Aorta (tissue), 5 donors: ENCODE measurements at regions not wholly inside any gene's neighbourhood (a gene's known extent, or its start where the extent isn't known, plus 50 kb on each side); places are given as distances from the start of the nearest gene placed in this dataset.
A peak's percentile ranks its signal among the peaks of the same experiment; 100 is the strongest.

Experiments
- ATAC-seq: fragments of 200-7000 bp; cut with Tn5 transposase; one replicate; pipeline ENCODE4 v1.9.1; 2022; ENCODE audit warnings: moderate library complexity; ENCODE audit not compliant: low FRiP score
- DNase-seq, 2 donors: peaks; one replicate each; pipeline ENCODE4 v3.0.0-alpha.2; 2020
- H3K27ac ChIP-seq, 2 donors: one replicate each; pipeline ENCODE4 v1.5.1; 2013; ENCODE audit warnings: low read length in 2 of 2, mild to moderate bottlenecking in 2 of 2, moderate library complexity in 2 of 2, control low read depth in 1 of 2, inconsistent platforms in 1 of 2, low read depth in 1 of 2
- H3K27me3 ChIP-seq, 2 donors: one replicate each; pipeline ENCODE4 v1.6.1; 2013; ENCODE audit warnings: control low read depth in 1 of 2, low read length in 1 of 2, mild to moderate bottlenecking in 1 of 2, moderate library complexity in 1 of 2; ENCODE audit not compliant: insufficient read depth in 2 of 2, control insufficient read depth in 1 of 2
- H3K36me3 ChIP-seq, 2 donors: one replicate each; pipeline ENCODE4 v1.6.1; 2013; ENCODE audit warnings: control low read depth in 1 of 2, low read length in 1 of 2, mild to moderate bottlenecking in 1 of 2; ENCODE audit not compliant: insufficient read depth in 2 of 2, control insufficient read depth in 1 of 2
- H3K4me1 ChIP-seq, 2 donors: one replicate each; pipeline ENCODE4 v1.6.1; 2013; ENCODE audit warnings: low read length in 2 of 2, control low read depth in 1 of 2, mild to moderate bottlenecking in 1 of 2, moderate library complexity in 1 of 2; ENCODE audit not compliant: insufficient read depth in 2 of 2, control insufficient read depth in 1 of 2
- H3K4me3 ChIP-seq, 2 donors: one replicate each; pipeline ENCODE4 v1.5.1; 2013; ENCODE audit warnings: low read length in 2 of 2, control low read depth in 1 of 2, mild to moderate bottlenecking in 1 of 2
- H3K9me3 ChIP-seq: one replicate; pipeline ENCODE4 v1.6.1; 2013; ENCODE audit warnings: mild to moderate bottlenecking, low read length; ENCODE audit not compliant: control insufficient read depth
- WGBS, 2 donors: extraction: QIAGEN DNeasy Blood & Tissue Kit; methylation state at CpG; one replicate each; pipeline ENCODE4 v1.1.7; 2013; 5-methylcytosine and 5-hydroxymethylcytosine counted together
- intact Hi-C, 2 donors: fragments of 100-400 bp; cut with DNase I; formaldehyde crosslinking; loops; one replicate each; pipeline versions ENCODE4 v1.14.2 to v1.15.0; 2022
- donor health status: healthy with polysubstance abuse.
- donor health status: Bipolar disorder and iron deficiency.
- donor health status: DM: no; HTN: no; CAD: no.
- donor health status: DM: no; HTN: no; CAD: no.
- donor health status: DM: yes; HTN: yes; CAD: no.

DNA sequence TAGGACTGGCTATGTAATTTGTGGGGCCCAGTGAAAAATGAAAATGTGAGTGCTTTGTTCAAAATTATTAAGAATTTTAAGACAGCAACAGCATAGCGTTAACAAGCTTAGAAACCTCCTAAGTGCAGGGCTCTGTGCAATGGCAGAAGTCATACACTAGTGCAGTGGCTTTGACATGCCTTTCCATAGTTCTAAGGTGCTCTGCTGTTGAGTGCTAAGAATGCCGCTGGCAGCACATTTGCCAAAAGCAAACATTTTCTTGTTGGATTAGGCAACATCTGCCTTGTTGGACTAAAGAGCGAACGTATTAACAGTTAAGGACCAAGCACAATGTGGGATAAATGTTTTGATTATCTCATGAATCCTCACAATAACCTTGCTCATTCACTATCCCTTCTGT, 244.9 kb upstream of the PDE3A start:
- Histone ChIP-seq H3K4me1 (peaks cover 0 to 6% of the 10 kb centered on the region in 2 donors), H3K4me3 (no peak overlapping the region), H3K9me3 (no peaks in the 10 kb centered on the region), H3K27ac (no peak overlapping the region), H3K36me3 (peaks cover 0 to 2% of the 10 kb centered on the region in 2 donors), H3K27me3 (no peaks in the 10 kb centered on the region)
- 91% methylated on average over 4 of the region's 4 CpGs for WGBS, 2 donors
- no peak for DNase-seq
- ATAC-seq = no peak
- intact Hi-C loops = no loop called here

DNA sequence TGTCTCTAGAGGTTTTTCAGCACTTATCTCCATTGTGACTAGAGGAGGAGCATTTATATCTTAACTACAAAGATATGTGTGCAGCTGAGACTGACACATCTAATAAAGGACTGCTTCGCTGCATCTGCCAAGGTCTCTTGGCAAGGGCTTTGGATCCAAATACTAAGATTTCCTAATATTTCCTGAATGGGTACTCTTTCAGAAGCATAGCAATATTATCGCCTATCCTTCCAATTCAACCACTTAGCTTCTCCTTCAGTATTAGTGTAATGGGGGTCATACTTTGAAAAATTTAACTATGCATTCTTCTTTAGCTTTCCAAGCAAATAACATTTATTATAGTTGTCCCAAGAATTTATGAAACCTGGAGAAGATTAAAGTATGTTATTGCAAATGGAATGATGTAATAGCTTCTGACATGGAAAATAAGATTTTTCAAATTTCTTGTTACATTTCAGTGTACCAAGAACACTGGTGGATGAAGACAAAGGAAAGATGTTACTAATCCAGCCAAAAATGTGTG, 243.0 kb upstream of the PDE3A start:
- WGBS, 2 donors = 12 to 16% methylated on average over 2 of the region's 2 CpGs
- H3K4me3 ChIP-seq = no peak overlapping the region
- DNase-seq = no peak
- peaks cover 0 to 2% of the 10 kb centered on the region in 2 donors for H3K36me3 ChIP-seq
- H3K9me3 ChIP-seq = no peaks in the 10 kb centered on the region
- intact Hi-C loops = no loop called here
- H3K27ac ChIP-seq = no peak overlapping the region
- no peaks in the 10 kb centered on the region for H3K27me3 ChIP-seq
- peaks cover 0 to 6% of the 10 kb centered on the region in 2 donors for H3K4me1 ChIP-seq
- peak; percentile 60 for ATAC-seq

DNA sequence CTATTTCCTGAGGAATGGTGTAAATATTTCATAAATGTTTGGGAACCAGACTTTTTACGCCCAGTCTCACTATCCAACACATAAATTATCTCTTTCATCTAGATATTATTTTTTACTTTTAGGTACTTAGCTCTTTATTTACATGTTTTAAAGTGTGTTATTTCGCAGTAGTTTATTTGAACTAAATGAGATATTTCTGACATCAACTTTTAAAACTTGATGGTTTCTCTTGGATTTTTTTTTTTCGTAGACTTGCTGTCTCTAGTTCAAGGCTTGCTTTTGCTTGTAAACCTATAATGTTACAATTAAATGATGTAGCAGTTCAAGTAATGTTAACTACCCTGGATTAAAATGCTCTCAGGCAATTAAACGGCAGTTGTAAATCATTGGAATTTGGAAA, 241.7 kb upstream of the PDE3A start:
- Histone ChIP-seq H3K4me3 (no peak overlapping the region), H3K27me3 (no peaks in the 10 kb centered on the region), H3K27ac (no peak overlapping the region), H3K9me3 (no peaks in the 10 kb centered on the region), H3K4me1 (peaks cover 0 to 6% of the 10 kb centered on the region in 2 donors), H3K36me3 (peaks cover 0 to 2% of the 10 kb centered on the region in 2 donors)
- DNase-seq = no peak
- intact Hi-C loops = no loop called here
- ATAC-seq = no peak
- WGBS, 2 donors = 93% methylated on average over 4 of the region's 4 CpGs

DNA sequence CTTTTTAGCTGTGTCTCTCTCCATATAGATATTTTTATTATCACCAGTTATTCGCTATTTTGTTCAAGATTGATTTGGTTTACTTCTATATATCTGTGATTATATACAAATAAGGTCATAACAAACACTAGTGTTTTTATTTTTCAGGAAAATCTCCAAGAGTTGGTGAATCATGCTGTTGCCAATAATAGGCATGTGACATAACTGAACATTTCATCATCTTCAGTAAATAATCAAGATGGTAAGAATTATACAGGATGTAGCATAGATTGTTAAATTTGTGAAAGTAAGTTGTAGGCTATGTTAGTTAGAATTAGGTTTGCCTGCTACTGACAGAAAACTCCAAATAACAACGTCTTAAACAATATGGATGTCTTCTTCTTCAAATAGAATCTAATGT, 240.9 kb upstream of the PDE3A start:
- intact Hi-C loops = no loop called here
- no peaks in the 10 kb centered on the region for H3K27me3 ChIP-seq
- ATAC-seq = no peak
- peaks cover 0 to 2% of the 10 kb centered on the region in 2 donors for H3K36me3 ChIP-seq
- no peaks in the 10 kb centered on the region for H3K9me3 ChIP-seq
- no peak for DNase-seq
- WGBS, 2 donors = 96% methylated on average over 2 of the region's 2 CpGs
- no peak overlapping the region for H3K27ac ChIP-seq
- H3K4me3 ChIP-seq = no peak overlapping the region
- peaks cover 0 to 6% of the 10 kb centered on the region in 2 donors for H3K4me1 ChIP-seq

DNA sequence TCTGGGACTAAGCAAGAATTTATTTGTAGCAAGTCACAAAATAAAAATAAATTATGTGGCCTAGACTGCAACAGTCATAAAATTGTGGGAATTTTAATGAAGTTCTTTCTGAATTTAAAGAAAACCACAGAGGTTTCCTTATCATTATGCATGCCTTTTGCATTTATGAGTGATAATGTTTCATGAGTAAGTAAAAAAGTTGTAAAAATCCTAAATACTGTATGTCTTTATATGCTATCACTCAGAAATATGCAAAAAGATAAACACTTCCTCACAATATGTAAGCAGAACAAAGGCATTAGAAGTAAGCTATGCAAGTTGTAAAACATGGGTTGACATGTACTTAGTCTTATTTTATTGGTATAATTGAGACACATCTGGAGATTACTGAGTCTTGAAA, 239.4 kb upstream of the PDE3A start:
- Histone ChIP-seq H3K36me3 (peaks cover 0 to 2% of the 10 kb centered on the region in 2 donors), H3K9me3 (no peaks in the 10 kb centered on the region), H3K27me3 (no peaks in the 10 kb centered on the region), H3K4me1 (peaks cover 0 to 6% of the 10 kb centered on the region in 2 donors), H3K27ac (no peak overlapping the region), H3K4me3 (no peak overlapping the region)
- no peak for DNase-seq
- intact Hi-C loops = no loop called here
- no peak for ATAC-seq

DNA sequence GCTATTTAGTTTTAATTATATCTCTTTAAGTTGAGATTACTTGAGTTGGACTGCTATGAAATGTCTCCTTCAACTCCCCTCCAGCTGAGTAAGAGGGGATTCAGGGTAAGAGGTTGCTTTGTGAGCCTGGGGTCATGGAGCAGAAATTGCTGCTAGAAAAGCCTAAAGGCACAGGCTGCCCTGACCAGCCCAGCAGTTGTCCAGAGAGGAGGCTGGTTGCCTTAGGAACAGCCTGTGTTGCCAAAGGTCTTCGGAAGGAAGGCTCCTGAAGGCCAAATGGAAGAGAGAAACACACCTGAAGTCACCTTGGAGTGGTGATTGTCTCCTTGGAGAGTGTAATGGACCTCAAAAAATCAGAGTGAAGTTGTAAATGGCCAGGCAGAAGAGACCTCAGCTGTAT, 235.5 kb upstream of the PDE3A start:
- Histone ChIP-seq H3K4me1 (no peaks in the 10 kb centered on the region), H3K27me3 (no peaks in the 10 kb centered on the region), H3K27ac (no peak overlapping the region), H3K9me3 (no peaks in the 10 kb centered on the region), H3K4me3 (no peak overlapping the region), H3K36me3 (no peaks in the 10 kb centered on the region)
- DNase-seq (no peak), ATAC-seq (no peak)
- intact Hi-C loops = no loop called here
- 91 to 100% methylated on average over 1 of the region's 1 CpG for WGBS, 2 donors

DNA sequence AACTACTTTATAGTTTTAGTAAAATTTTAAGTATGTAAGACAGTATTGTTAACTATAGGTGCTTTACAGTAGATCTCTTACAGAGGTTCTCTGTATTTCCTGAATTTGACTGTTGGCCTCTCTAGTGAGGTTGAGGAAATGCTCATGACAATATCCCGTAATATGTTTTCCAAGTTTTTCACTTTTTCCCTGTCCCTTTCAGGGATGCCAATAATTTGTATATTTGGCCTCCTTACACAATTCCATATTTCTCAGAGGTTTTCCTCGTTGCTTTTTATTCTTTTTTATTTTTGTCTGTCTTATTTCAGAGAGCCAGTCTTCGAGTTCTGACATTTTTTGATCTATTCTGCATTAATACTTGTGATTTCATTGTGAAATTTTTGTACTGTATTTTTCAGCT, 233.7 kb upstream of the PDE3A start:
- H3K27ac ChIP-seq = no peak overlapping the region
- intact Hi-C loops = no loop called here
- ATAC-seq (no peak), DNase-seq (no peak)
- no peaks in the 10 kb centered on the region for H3K36me3 ChIP-seq
- no peaks in the 10 kb centered on the region for H3K9me3 ChIP-seq
- no peaks in the 10 kb centered on the region for H3K27me3 ChIP-seq
- no peak overlapping the region for H3K4me3 ChIP-seq
- no peaks in the 10 kb centered on the region for H3K4me1 ChIP-seq
- 64 to 84% methylated on average over 3 of the region's 3 CpGs for WGBS, 2 donors

DNA sequence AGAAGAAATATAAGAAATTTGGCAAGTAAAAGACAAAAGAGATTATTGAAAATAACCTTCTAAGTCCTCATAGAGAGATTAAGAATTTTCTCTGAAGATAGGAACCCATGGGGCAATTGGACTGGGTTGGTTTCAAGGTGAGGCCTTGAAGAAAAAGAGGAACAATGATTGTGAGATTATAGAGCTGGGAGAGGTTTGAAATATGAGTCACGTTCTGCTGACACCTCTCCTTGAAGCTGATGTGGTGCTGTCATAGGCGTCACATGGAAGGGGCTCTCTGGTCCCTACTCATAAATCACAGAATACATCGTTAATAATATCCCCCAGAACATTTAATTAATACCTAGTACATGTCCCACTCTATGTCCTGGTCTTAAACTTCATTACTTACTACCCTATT, 227.6 kb upstream of the PDE3A start:
- H3K36me3 ChIP-seq = no peaks in the 10 kb centered on the region
- H3K9me3 ChIP-seq = no peaks in the 10 kb centered on the region
- intact Hi-C loops = no loop called here
- ATAC-seq = no peak
- no peaks in the 10 kb centered on the region for H3K27me3 ChIP-seq
- no peak overlapping the region for H3K27ac ChIP-seq
- DNase-seq = no peak
- H3K4me1 ChIP-seq = no peaks in the 10 kb centered on the region
- WGBS, 2 donors = 91 to 97% methylated on average over 3 of the region's 3 CpGs
- H3K4me3 ChIP-seq = no peak overlapping the region

DNA sequence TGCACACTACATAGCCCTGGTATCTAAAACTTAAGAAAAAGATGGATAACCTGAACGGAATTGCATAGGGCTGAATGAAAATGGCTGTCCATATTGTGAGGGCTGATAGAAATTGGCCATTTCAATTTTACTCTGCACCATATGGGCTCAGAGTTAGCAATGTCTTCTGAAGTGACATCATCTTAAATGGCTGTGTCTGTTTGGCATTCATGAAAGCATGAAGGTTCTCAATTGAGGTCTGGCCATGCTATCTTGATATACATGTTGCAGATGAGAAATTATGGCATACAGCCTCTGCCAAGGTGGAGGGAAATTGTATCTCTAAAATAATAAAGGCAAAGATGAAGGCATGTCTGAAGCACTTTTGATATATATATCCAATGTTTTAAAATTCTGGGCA, 226.0 kb upstream of the PDE3A start:
- H3K27ac ChIP-seq = no peak overlapping the region
- no peak overlapping the region for H3K4me3 ChIP-seq
- H3K9me3 ChIP-seq = no peaks in the 10 kb centered on the region
- DNase-seq (no peak), ATAC-seq (no peak)
- WGBS, 2 donors = 66% methylated on average over 1 of the region's 1 CpG
- H3K4me1 ChIP-seq = no peaks in the 10 kb centered on the region
- no peaks in the 10 kb centered on the region for H3K36me3 ChIP-seq
- H3K27me3 ChIP-seq = no peaks in the 10 kb centered on the region
- intact Hi-C loops = no loop called here
